Mammary epithelial cell (primary cell): ENCODE measurements at regions not wholly inside any gene's neighbourhood (a gene's known extent, or its start where the extent isn't known, plus 50 kb on each side); places are given as distances from the start of the nearest gene placed in this dataset.
A peak's percentile ranks its signal among the peaks of the same experiment; 100 is the strongest.

Source experiments
- CTCF ChIP-seq, 2 donors: IDR thresholded peaks in 1 of 2; conservative IDR thresholded peaks in 1 of 2; 2 replicates each; pipeline ENCODE4 v1.5.1; 2011 to 2012; ENCODE audit warnings: inconsistent platforms in 2 of 2, low read length in 2 of 2, mild to moderate bottlenecking in 2 of 2, control low read depth in 1 of 2, low read depth in 1 of 2; ENCODE audit not compliant: insufficient read depth in 1 of 2; ENCODE audit errors: extremely low read depth in 1 of 2
- EZH2 ChIP-seq: IDR thresholded peaks from 2 replicates; pipeline ENCODE4 v1.6.1; 2012; ENCODE audit warnings: low read length, inconsistent platforms, borderline replicate concordance

GRCh38 chr7:106959753-106960152 lies 84.8 kb upstream of the PRKAR2B start:
- peak in 1 of 2 donors; percentile 7 for TF ChIP-seq CTCF (conservative IDR thresholded peaks at IDR 0.05 in 1 of 2, IDR thresholded peaks at IDR 0.05 in 1 of 2; ENCODE audit: extremely low read depth in 1 of 2, insufficient read depth in 1 of 2, low read depth in 1 of 2, low read length in 2 of 2)
- no peak for TF ChIP-seq EZH2
